PC-3 (cell line): ENCODE measurements at regions not wholly inside any gene's neighbourhood (a gene's known extent, or its start where the extent isn't known, plus 50 kb on each side); places are given as distances from the start of the nearest gene placed in this dataset.
A peak's percentile ranks its signal among the peaks of the same experiment; 100 is the strongest.

Source experiments
- ATAC-seq: fragments of 200-7000 bp; cut with Tn5 transposase; 2 replicates; pipeline ENCODE4 v1.9.1; 2020; ENCODE audit warnings: mild to moderate bottlenecking, moderate library complexity
- BruUV-seq: library from RNA; stranded (reverse); fragments of 400-500 nt; replicated peaks from 2 replicates; lab custom pipeline; 2021; lab: Mats Ljungman, UMichigan
- CTCF ChIA-PET: fragments of 300-600 bp; sonication (Branson Sonifier 250); formaldehyde crosslinking; loops from one replicate; lab custom pipeline; 2022; ENCODE audit warnings: antibody characterized with exemption; lab: Charles Lee
- POLR2A ChIA-PET: fragments of 300-600 bp; sonication (Branson Sonifier 250); formaldehyde crosslinking; loops from one replicate; lab custom pipeline; 2022; ENCODE audit warnings: antibody characterized with exemption; ENCODE audit not compliant: unreplicated experiment; lab: Charles Lee
- DNase-seq: peaks from one replicate; pipeline ENCODE4 v3.0.0-alpha.2; 2015
- H2AFZ ChIP-seq: fragments of 300-600 bp; sonication (generic); 2 replicates; pipeline ENCODE4 v1.6.0; 2016; ENCODE audit warnings: antibody characterized with exemption, low read length
- H3F3A ChIP-seq: fragments of 300-600 bp; sonication (generic); one replicate; pipeline ENCODE4 v1.6.0; 2017; ENCODE audit warnings: antibody characterized with exemption, low read length, control low read depth, mild to moderate bottlenecking; ENCODE audit not compliant: unreplicated experiment
- H3K27ac ChIP-seq: fragments of 300-600 bp; sonication (generic); 2 replicates; pipeline ENCODE4 v1.5.1; 2016; ENCODE audit warnings: mild to moderate bottlenecking, low read length
- H3K27me3 ChIP-seq: fragments of 300-600 bp; sonication (generic); 2 replicates; pipeline ENCODE4 v1.6.1; 2016; ENCODE audit warnings: low read length, mixed read lengths
- H3K36me3 ChIP-seq: fragments of 300-600 bp; sonication (generic); 2 replicates; pipeline ENCODE4 v1.6.1; 2016; ENCODE audit warnings: low read depth, mixed run types, low read length, mixed read lengths
- H3K4me1 ChIP-seq: fragments of 300-600 bp; sonication (generic); 2 replicates; pipeline ENCODE4 v1.5.1; 2016; ENCODE audit warnings: low read length; ENCODE audit not compliant: insufficient read depth
- H3K4me2 ChIP-seq: fragments of 300-600 bp; sonication (generic); 2 replicates; pipeline ENCODE4 v1.6.0; 2016; ENCODE audit warnings: low read length
- H3K4me3 ChIP-seq: fragments of 300-600 bp; sonication (generic); 2 replicates; pipeline ENCODE4 v1.5.1; 2016; ENCODE audit warnings: mild to moderate bottlenecking, low read length, mixed read lengths
- H3K79me2 ChIP-seq: fragments of 300-600 bp; sonication (generic); 2 replicates; pipeline ENCODE4 v1.6.1; 2017; ENCODE audit warnings: low read length, mixed read lengths
- H3K9ac ChIP-seq: fragments of 300-600 bp; sonication (generic); 2 replicates; pipeline ENCODE4 v1.6.0; 2016; ENCODE audit warnings: mild to moderate bottlenecking, low read length
- H3K9me2 ChIP-seq: fragments of 300-600 bp; sonication (generic); replicated peaks from 2 replicates; pipeline ENCODE4 v1.6.1; 2016; ENCODE audit warnings: mixed run types, low read length, mixed read lengths
- H3K9me3 ChIP-seq: fragments of 300-600 bp; sonication (generic); 2 replicates; pipeline ENCODE4 v1.6.1; 2016; ENCODE audit warnings: low read length, mixed read lengths
- H4K20me1 ChIP-seq: fragments of 300-600 bp; sonication (generic); 2 replicates; pipeline ENCODE4 v1.6.1; 2016; ENCODE audit warnings: low read length, mixed read lengths
- CTCF ChIP-seq: fragments of 300-600 bp; sonication (generic); conservative IDR thresholded peaks from 2 replicates; pipeline ENCODE4 v1.5.1; 2017; ENCODE audit warnings: antibody characterized with exemption, low read depth, mild to moderate bottlenecking, low read length
- EZH2 ChIP-seq: fragments of 300-600 bp; sonication (generic); IDR thresholded peaks from one replicate; pipeline ENCODE4 v1.6.1; 2017; ENCODE audit warnings: antibody characterized with exemption, mild to moderate bottlenecking, low read length; ENCODE audit not compliant: unreplicated experiment
- EZH2phosphoT487 ChIP-seq: fragments of 300-600 bp; sonication (generic); IDR thresholded peaks from 2 replicates; pipeline ENCODE4 v1.6.1; 2018; ENCODE audit warnings: mild to moderate bottlenecking, antibody characterized with exemption, low read length, borderline replicate concordance
- intact Hi-C: fragments of 100-400 bp; cut with micrococcal nuclease; formaldehyde crosslinking; loops from 2 replicates; pipeline ENCODE4 v1.9.0; 2023

GRCh38 chr3:103437883-103438282 lies 1003.1 kb downstream of the ZPLD1 start:
- H3K9me3 ChIP-seq: no peaks in the 10 kb centered on the region
- H3K27me3 ChIP-seq: no peaks in the 10 kb centered on the region; the same call in 1 of the 2 replicates
- ChIA-PET POLR2A (no interaction called here), CTCF (no interaction called here)
- H3F3A ChIP-seq: no peaks in the 10 kb centered on the region
- H3K4me2 ChIP-seq: no peak overlapping the region
- no peaks in the 10 kb centered on the region for H3K4me1 ChIP-seq
- no peaks in the 10 kb centered on the region for H3K36me3 ChIP-seq
- no peaks in the 10 kb centered on the region for H3K79me2 ChIP-seq
- H2AFZ ChIP-seq: no peak overlapping the region
- no peak for TF ChIP-seq EZH2
- no peak for TF ChIP-seq EZH2phosphoT487
- TF ChIP-seq CTCF: no peak
- no peaks in the 10 kb centered on the region for H4K20me1 ChIP-seq
- intact Hi-C loops: no loop called here
- no TSS peak for BruUV-seq
- H3K27ac ChIP-seq: no peak overlapping the region
- H3K9ac ChIP-seq: no peak overlapping the region
- H3K9me2 ChIP-seq: no peaks in the 10 kb centered on the region
- ATAC-seq: no peak
- DNase-seq: no peak
- H3K4me3 ChIP-seq: no peak overlapping the region

GRCh38 chr3:103440539-103441203 lies 1005.9 kb downstream of the ZPLD1 start:
- ChIA-PET POLR2A (no interaction called here), CTCF (no interaction called here)
- Histone ChIP-seq H4K20me1 (no peaks in the 10 kb centered on the region), H3K9me2 (no peaks in the 10 kb centered on the region), H3K27me3 (no peaks in the 10 kb centered on the region), H3K4me3 (no peak overlapping the region), H3K36me3 (no peaks in the 10 kb centered on the region), H3K79me2 (no peaks in the 10 kb centered on the region), H2AFZ (no peak overlapping the region), H3K9me3 (no peaks in the 10 kb centered on the region), H3F3A (no peaks in the 10 kb centered on the region), H3K27ac (no peak overlapping the region), H3K4me1 (no peaks in the 10 kb centered on the region), H3K4me2 (no peak overlapping the region), H3K9ac (no peak overlapping the region)
- DNase-seq: peak; percentile 46
- peak; percentile 45; the same call in 1 of the 2 replicates for ATAC-seq
- no TSS peak for BruUV-seq
- peak; percentile 56 for TF ChIP-seq CTCF
- no peak for TF ChIP-seq EZH2
- intact Hi-C loops: no loop called here

- H3K9me3 ChIP-seq: no peaks in the 10 kb centered on the region
- ATAC-seq: no peak
Observed at GRCh38 chr3:103446953-103447629, 1012.3 kb downstream of the ZPLD1 start.

More at GRCh38 chr3:103446953-103447629, 1012.3 kb downstream of the ZPLD1 start:
- BruUV-seq: no TSS peak
- Histone ChIP-seq H4K20me1 (no peaks in the 10 kb centered on the region), H3F3A (no peaks in the 10 kb centered on the region), H3K4me2 (no peak overlapping the region), H3K9ac (no peak overlapping the region), H3K9me2 (no peaks in the 10 kb centered on the region), H3K27me3 (no peaks in the 10 kb centered on the region), H3K4me1 (no peaks in the 10 kb centered on the region), H3K79me2 (no peaks in the 10 kb centered on the region), H3K4me3 (no peak overlapping the region), H3K27ac (no peak overlapping the region), H3K36me3 (no peaks in the 10 kb centered on the region), H2AFZ (no peak overlapping the region)
- CTCF ChIA-PET: no interaction called here
- intact Hi-C loops: no loop called here
- no peak for DNase-seq
- POLR2A ChIA-PET: no interaction called here
- no peak for TF ChIP-seq EZH2phosphoT487
- no peak for TF ChIP-seq EZH2
- no peak for TF ChIP-seq CTCF
